B cell (primary cell): ENCODE measurements at regions not wholly inside any gene's neighbourhood (a gene's known extent, or its start where the extent isn't known, plus 50 kb on each side); places are given as distances from the start of the nearest gene placed in this dataset.
"Not testable (repeated sequence)": the region's sequence is repeated elsewhere in the genome, so short reads cannot be mapped to it uniquely, and the experiment has no call there.

Experiments
- ATAC-seq: fragments of 200-7000 bp; cut with Tn5 transposase; one replicate; pipeline ENCODE4 v1.10.0; 2021; ENCODE audit warnings: low read depth, mild to moderate bottlenecking, moderate number of reproducible peaks, moderate library complexity
- CTCF ChIA-PET: fragments of 350-600 bp; sonication (Branson Sonifier 250); formaldehyde crosslinking; loops from one replicate; lab custom pipeline; 2021; ENCODE audit warnings: antibody characterized with exemption, inconsistent platforms; lab: Charles Lee
- POLR2A ChIA-PET: fragments of 350-600 bp; sonication (Branson Sonifier 250); formaldehyde crosslinking; loops from one replicate; lab custom pipeline; 2021; ENCODE audit warnings: antibody characterized with exemption; lab: Charles Lee
- DNase-seq: peaks from one replicate; pipeline ENCODE4 v3.0.0; 2013
- H2AFZ ChIP-seq: 2 replicates; pipeline ENCODE4 v1.6.1; 2012; ENCODE audit warnings: mild to moderate bottlenecking, low read depth, low read length; ENCODE audit not compliant: insufficient read depth, poor library complexity, severe bottlenecking
- H3K27ac ChIP-seq, 2 donors: 1 replicate in 1 of 2; 2 replicates in 1 of 2; pipeline ENCODE4 v1.5.1; 2012 to 2013; ENCODE audit warnings: low read length in 2 of 2, mild to moderate bottlenecking in 2 of 2, moderate library complexity in 1 of 2
- H3K27me3 ChIP-seq, 4 experiments: fragments of 200-600 bp in 1 of 4; sonication (generic) in 1 of 4; replicated peaks in 1 of 4; 1 replicate in 2 of 4; 2 replicates in 2 of 4; pipeline versions ENCODE4 v1.6.1 to v1.7.0; 2013 to 2016; ENCODE audit warnings: low read length in 3 of 4, mild to moderate bottlenecking in 2 of 4, mixed read lengths in 1 of 4, moderate library complexity in 1 of 4; ENCODE audit not compliant: insufficient read depth in 4 of 4, control insufficient read depth in 3 of 4; ENCODE audit errors: control extremely low read depth in 1 of 4
- H3K36me3 ChIP-seq, 2 experiments: replicated peaks in 1 of 2; 1 replicate in 1 of 2; 2 replicates in 1 of 2; pipeline versions ENCODE4 v1.6.1 to v1.7.1; 2013; ENCODE audit warnings: low read length in 1 of 2; ENCODE audit not compliant: insufficient read depth in 2 of 2, control insufficient read depth in 1 of 2; ENCODE audit errors: control extremely low read depth in 1 of 2, extremely low read depth in 1 of 2
- H3K4me1 ChIP-seq, 2 donors: fragments of 200-600 bp in 1 of 2; sonication (generic) in 1 of 2; 1 replicate in 1 of 2; 2 replicates in 1 of 2; pipeline versions ENCODE4 v1.5.1 to v1.6.1; 2013 to 2017; ENCODE audit warnings: low read length in 2 of 2; ENCODE audit not compliant: control insufficient read depth in 2 of 2, insufficient read depth in 2 of 2
- H3K4me2 ChIP-seq: replicated peaks from 2 replicates; pipeline ENCODE3; 2012; ENCODE audit warnings: mild to moderate bottlenecking, low read depth, low read length; ENCODE audit not compliant: poor library complexity, severe bottlenecking
- H3K4me3 ChIP-seq, 5 experiments: fragments of 200-600 bp in 1 of 5; sonication (generic) in 1 of 5; 1 replicate in 3 of 5; 2 replicates in 2 of 5; pipeline versions ENCODE4 v1.5.1 to v1.7.0; 2011 to 2016; ENCODE audit warnings: low read length in 4 of 5, mild to moderate bottlenecking in 4 of 5, low read depth in 2 of 5, control low read depth in 1 of 5, moderate library complexity in 1 of 5; ENCODE audit not compliant: insufficient read depth in 1 of 5; ENCODE audit errors: control extremely low read depth in 1 of 5, extremely low read depth in 1 of 5
- H3K79me2 ChIP-seq: fragments of 200-600 bp; sonication (generic); one replicate; pipeline ENCODE4 v1.6.0; 2016; ENCODE audit warnings: low read length; ENCODE audit not compliant: control insufficient read depth, insufficient read depth
- H3K9ac ChIP-seq: fragments of 200-600 bp; sonication (generic); 2 replicates; pipeline ENCODE4 v1.6.1; 2017; ENCODE audit warnings: mild to moderate bottlenecking, low read length, moderate library complexity
- H3K9me3 ChIP-seq, 3 donors: one replicate each; pipeline versions ENCODE4 v1.6.1 to v1.7.1; 2013; ENCODE audit warnings: low read length in 2 of 3; ENCODE audit not compliant: control insufficient read depth in 2 of 3, insufficient read depth in 1 of 3; ENCODE audit errors: control extremely low read depth in 1 of 3
- H4K20me1 ChIP-seq: 2 replicates; pipeline ENCODE4 v1.6.0; 2012; ENCODE audit warnings: mild to moderate bottlenecking, low read length; ENCODE audit not compliant: insufficient read depth, control insufficient read depth, poor library complexity, severe bottlenecking
- H3K27ac Mint-ChIP-seq: one replicate; pipeline ENCODE4 v1.8.0; 2021; ENCODE audit warnings: mixed read lengths
- H3K27me3 Mint-ChIP-seq: one replicate; pipeline ENCODE4 v1.8.0; 2021; ENCODE audit warnings: mixed read lengths
- H3K4me1 Mint-ChIP-seq: one replicate; pipeline ENCODE4 v1.8.0; 2021; ENCODE audit warnings: mixed read lengths
- H3K4me3 Mint-ChIP-seq: one replicate; pipeline ENCODE4 v1.8.0; 2021; ENCODE audit warnings: mixed read lengths
- H3K9me3 Mint-ChIP-seq: one replicate; pipeline ENCODE4 v1.8.0; 2022; ENCODE audit warnings: mixed read lengths; ENCODE audit not compliant: insufficient read depth
- EZH2 ChIP-seq: IDR thresholded peaks from 2 replicates; pipeline ENCODE4 v1.6.1; 2012; ENCODE audit warnings: borderline replicate concordance, low read depth, mild to moderate bottlenecking, moderate library complexity, low read length; ENCODE audit not compliant: insufficient read depth, poor library complexity, severe bottlenecking
- WGBS: methylation state at CpG from one replicate; pipeline ENCODE4 v1.1.5; 2013; ENCODE audit warnings: missing lambda C conversion rate; ENCODE audit not compliant: insufficient coverage; 5-methylcytosine and 5-hydroxymethylcytosine counted together
- intact Hi-C: fragments of 100-400 bp; cut with micrococcal nuclease; formaldehyde crosslinking; loops from one replicate; pipeline ENCODE4 v1.10.0; 2022
- TF ChIP-seq, protein P1 (sequence below): fragments of 200-600 bp; IDR thresholded peaks from one replicate; pipeline ENCODE4 v1.8.0; 2022; ENCODE audit warnings: antibody characterized with exemption, mild to moderate bottlenecking

DNA sequence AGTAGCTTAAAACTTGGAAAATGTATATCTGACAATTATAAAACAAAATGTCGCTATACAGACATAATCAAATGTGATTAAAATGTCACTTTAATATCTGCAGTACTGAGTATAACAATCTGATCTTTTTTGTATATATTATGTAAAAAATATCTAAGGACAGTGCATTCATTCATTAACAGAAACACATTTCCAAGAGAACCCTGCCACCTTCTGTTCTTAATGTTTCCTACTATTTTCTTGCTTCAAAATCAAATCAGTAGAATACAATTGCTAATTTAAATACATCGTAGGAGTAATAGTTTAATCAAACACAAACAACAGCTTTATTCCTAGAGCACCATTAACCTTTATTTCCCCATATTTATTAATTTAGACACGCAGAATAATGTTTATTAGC is 142.6 kb upstream of the ST8SIA4 start:
- no peaks in the 10 kb centered on the region for H3K27me3 ChIP-seq
- H3K4me1 ChIP-seq: no peaks in the 10 kb centered on the region
- intact Hi-C loops: loop anchor here (1.0 to 5.0 kb wide), 6 partner anchors 271 to 1941 kb away; partner anchors contain the start of gene FAM174A
- no peak overlapping the region for H3K27ac ChIP-seq
- H2AFZ ChIP-seq: no peak overlapping the region
- Mint-ChIP-seq H3K9me3 (no peaks in the 10 kb centered on the region), H3K27ac (no peak overlapping the region), H3K27me3 (no peaks in the 10 kb centered on the region), H3K4me1 (no peaks in the 10 kb centered on the region), H3K4me3 (no peak overlapping the region)
- WGBS: no CpG with 5 or more reads among the region's 3 CpGs
- H3K36me3 ChIP-seq: no peaks in the 10 kb centered on the region
- H3K4me3 ChIP-seq: no peak overlapping the region
- no peak for ATAC-seq
- H4K20me1 ChIP-seq: no peaks in the 10 kb centered on the region
- no peak overlapping the region for H3K4me2 ChIP-seq
- TF ChIP-seq EZH2: no peak
- TF ChIP-seq, protein P1, sequence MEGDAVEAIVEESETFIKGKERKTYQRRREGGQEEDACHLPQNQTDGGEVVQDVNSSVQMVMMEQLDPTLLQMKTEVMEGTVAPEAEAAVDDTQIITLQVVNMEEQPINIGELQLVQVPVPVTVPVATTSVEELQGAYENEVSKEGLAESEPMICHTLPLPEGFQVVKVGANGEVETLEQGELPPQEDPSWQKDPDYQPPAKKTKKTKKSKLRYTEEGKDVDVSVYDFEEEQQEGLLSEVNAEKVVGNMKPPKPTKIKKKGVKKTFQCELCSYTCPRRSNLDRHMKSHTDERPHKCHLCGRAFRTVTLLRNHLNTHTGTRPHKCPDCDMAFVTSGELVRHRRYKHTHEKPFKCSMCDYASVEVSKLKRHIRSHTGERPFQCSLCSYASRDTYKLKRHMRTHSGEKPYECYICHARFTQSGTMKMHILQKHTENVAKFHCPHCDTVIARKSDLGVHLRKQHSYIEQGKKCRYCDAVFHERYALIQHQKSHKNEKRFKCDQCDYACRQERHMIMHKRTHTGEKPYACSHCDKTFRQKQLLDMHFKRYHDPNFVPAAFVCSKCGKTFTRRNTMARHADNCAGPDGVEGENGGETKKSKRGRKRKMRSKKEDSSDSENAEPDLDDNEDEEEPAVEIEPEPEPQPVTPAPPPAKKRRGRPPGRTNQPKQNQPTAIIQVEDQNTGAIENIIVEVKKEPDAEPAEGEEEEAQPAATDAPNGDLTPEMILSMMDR: peak; percentile 72
- CTCF ChIA-PET: interaction anchor here (0.7 to 5.7 kb wide), 10 partner anchors 8 to 615 kb away, joined by 3 to 29 read pairs (median 4); partner anchors contain the start of gene ST8SIA4
- no peak overlapping the region for H3K9ac ChIP-seq
- no peaks in the 10 kb centered on the region for H3K79me2 ChIP-seq
- POLR2A ChIA-PET: no interaction called here
- DNase-seq: peak; percentile 47
- H3K9me3 ChIP-seq: no peaks in the 10 kb centered on the region

DNA sequence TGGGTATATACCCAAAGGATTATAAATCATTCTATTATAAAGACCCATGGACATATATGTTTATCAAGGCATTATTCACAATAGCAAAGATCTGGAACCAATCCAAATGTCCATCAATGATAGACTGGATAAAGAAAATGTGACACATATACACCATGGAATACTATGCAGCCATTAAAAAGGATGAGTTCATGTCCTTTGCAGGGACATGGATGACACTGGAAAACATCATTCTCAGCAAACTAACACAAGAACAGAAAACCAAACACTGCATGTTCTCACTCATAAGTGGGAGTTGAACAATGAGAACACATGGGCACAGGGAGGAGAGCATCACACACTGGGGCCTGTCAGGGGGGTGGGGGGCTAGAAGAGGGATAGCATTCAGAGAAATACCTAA is 136.9 kb upstream of the ST8SIA4 start:
- H3K27me3 ChIP-seq, intact Hi-C loops, H3K4me2 ChIP-seq, H3K36me3 ChIP-seq, H3K4me3 Mint-ChIP-seq, H3K4me1 ChIP-seq, H3K79me2 ChIP-seq, H3K9me3 ChIP-seq, DNase-seq, H3K4me3 ChIP-seq, H2AFZ ChIP-seq, H3K27me3 Mint-ChIP-seq, H3K4me1 Mint-ChIP-seq, ATAC-seq, H3K9ac ChIP-seq, H3K27ac Mint-ChIP-seq, H3K9me3 Mint-ChIP-seq, H3K27ac ChIP-seq, H4K20me1 ChIP-seq, POLR2A ChIA-PET: not testable (repeated sequence)
- CTCF ChIA-PET: interaction anchor here (0.7 kb wide), 1 partner anchor 141 kb away, joined by 3 read pairs; no protein-coding TSS in a partner anchor
